Natural killer cell (primary cell): ENCODE measurements at regions not wholly inside any gene's neighbourhood (a gene's known extent, or its start where the extent isn't known, plus 50 kb on each side); places are given as distances from the start of the nearest gene placed in this dataset.

ENCODE experiments used
- ATAC-seq, 3 donors: fragments of 150-1000 bp in 2 of 3; fragments of 200-7000 bp in 1 of 3; cut with Tn5 transposase; 1 replicate in 1 of 3; 2 replicates in 2 of 3; pipeline ENCODE4 v1.10.0; 2021; ENCODE audit warnings: mild to moderate bottlenecking in 2 of 3, moderate library complexity in 2 of 3
- DNase-seq, 2 donors: peaks; one replicate each; pipeline versions ENCODE4 v3.0.0 to v3.0.0-alpha.2; 2013 to 2021; ENCODE audit warnings: mixed read lengths in 1 of 2
- H3K27ac ChIP-seq: one replicate; pipeline ENCODE4 v1.5.1; 2013; ENCODE audit warnings: mild to moderate bottlenecking, low read length
- H3K27me3 ChIP-seq: one replicate; pipeline ENCODE4 v1.6.1; 2013; ENCODE audit warnings: low read length; ENCODE audit not compliant: control insufficient read depth, insufficient read depth
- H3K36me3 ChIP-seq: one replicate; pipeline ENCODE4 v1.6.1; 2013; ENCODE audit warnings: low read length; ENCODE audit not compliant: control insufficient read depth, insufficient read depth
- H3K4me1 ChIP-seq: one replicate; pipeline ENCODE4 v1.6.1; 2013; ENCODE audit warnings: low read length; ENCODE audit not compliant: control insufficient read depth, insufficient read depth
- H3K4me3 ChIP-seq: one replicate; pipeline ENCODE4 v1.5.1; 2013; ENCODE audit warnings: low read length
- H3K9me3 ChIP-seq: one replicate; pipeline ENCODE4 v1.6.1; 2013; ENCODE audit warnings: low read length; ENCODE audit not compliant: control insufficient read depth, insufficient read depth
- H3K27ac Mint-ChIP-seq, 2 donors: one replicate each; pipeline ENCODE4 v1.8.0; 2022; ENCODE audit warnings: mild to moderate bottlenecking in 2 of 2, mixed read lengths in 2 of 2, moderate library complexity in 1 of 2
- H3K27me3 Mint-ChIP-seq, 2 donors: one replicate each; pipeline ENCODE4 v1.8.0; 2022; ENCODE audit warnings: low read depth in 2 of 2, mixed read lengths in 2 of 2
- H3K36me3 Mint-ChIP-seq: one replicate; pipeline ENCODE4 v1.8.0; 2022; ENCODE audit warnings: mixed read lengths
- H3K4me1 Mint-ChIP-seq, 2 donors: one replicate each; pipeline ENCODE4 v1.8.0; 2022; ENCODE audit warnings: mixed read lengths in 2 of 2
- H3K4me3 Mint-ChIP-seq: one replicate; pipeline ENCODE4 v1.8.0; 2022; ENCODE audit warnings: mild to moderate bottlenecking, moderate library complexity, mixed read lengths
- H3K9me3 Mint-ChIP-seq, 2 donors: one replicate each; pipeline ENCODE4 v1.8.0; 2022; ENCODE audit warnings: mixed read lengths in 2 of 2
- WGBS: methylation state at CpG from one replicate; pipeline ENCODE4 v1.1.7; 2013; ENCODE audit warnings: missing lambda C conversion rate; ENCODE audit not compliant: insufficient coverage; 5-methylcytosine and 5-hydroxymethylcytosine counted together
- intact Hi-C: fragments of 100-400 bp; cut with micrococcal nuclease; formaldehyde crosslinking; loops from one replicate; pipeline ENCODE4 v1.14.2; 2022
- TF ChIP-seq, protein P1 (sequence below): fragments of 200-600 bp; IDR thresholded peaks from one replicate; pipeline ENCODE4 v1.8.0; 2022; ENCODE audit warnings: antibody characterized with exemption

DNA sequence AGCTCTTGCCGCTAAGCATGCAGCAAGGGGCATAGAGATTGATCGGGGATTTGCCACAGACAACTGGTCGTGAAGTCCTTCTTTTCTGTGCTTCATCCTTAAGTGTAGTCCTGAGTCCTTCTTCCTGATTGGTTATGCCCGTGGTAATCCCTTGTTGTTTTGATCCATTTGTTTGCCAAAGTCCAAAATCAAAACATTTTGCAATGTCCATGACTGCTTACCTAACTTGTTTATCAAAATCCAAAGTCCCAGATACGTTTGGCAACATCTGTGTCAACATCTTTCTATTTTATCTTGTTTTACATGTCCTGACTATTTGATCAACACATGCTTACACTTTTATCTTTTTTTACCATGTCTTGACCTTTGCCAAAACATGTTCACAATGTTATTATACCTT is 229.0 kb upstream of the ZNF804A start:
- Histone ChIP-seq H3K4me1 (no peaks in the 10 kb centered on the region), H3K36me3 (no peaks in the 10 kb centered on the region), H3K27me3 (no peaks in the 10 kb centered on the region), H3K27ac (no peak overlapping the region), H3K4me3 (no peak overlapping the region), H3K9me3 (peaks cover 3% of the 10 kb centered on the region)
- Mint-ChIP-seq H3K27ac (no peak overlapping the region), H3K9me3 (peaks cover 9 to 14% of the 10 kb centered on the region in 2 donors), H3K4me3 (no peak overlapping the region), H3K4me1 (no peaks in the 10 kb centered on the region), H3K36me3 (no peaks in the 10 kb centered on the region), H3K27me3 (no peaks in the 10 kb centered on the region)
- 68% methylated on average over 5 of the region's 5 CpGs for WGBS
- no peak for DNase-seq
- TF ChIP-seq, protein P1, sequence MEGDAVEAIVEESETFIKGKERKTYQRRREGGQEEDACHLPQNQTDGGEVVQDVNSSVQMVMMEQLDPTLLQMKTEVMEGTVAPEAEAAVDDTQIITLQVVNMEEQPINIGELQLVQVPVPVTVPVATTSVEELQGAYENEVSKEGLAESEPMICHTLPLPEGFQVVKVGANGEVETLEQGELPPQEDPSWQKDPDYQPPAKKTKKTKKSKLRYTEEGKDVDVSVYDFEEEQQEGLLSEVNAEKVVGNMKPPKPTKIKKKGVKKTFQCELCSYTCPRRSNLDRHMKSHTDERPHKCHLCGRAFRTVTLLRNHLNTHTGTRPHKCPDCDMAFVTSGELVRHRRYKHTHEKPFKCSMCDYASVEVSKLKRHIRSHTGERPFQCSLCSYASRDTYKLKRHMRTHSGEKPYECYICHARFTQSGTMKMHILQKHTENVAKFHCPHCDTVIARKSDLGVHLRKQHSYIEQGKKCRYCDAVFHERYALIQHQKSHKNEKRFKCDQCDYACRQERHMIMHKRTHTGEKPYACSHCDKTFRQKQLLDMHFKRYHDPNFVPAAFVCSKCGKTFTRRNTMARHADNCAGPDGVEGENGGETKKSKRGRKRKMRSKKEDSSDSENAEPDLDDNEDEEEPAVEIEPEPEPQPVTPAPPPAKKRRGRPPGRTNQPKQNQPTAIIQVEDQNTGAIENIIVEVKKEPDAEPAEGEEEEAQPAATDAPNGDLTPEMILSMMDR, result no peak
- ATAC-seq, result no peak
- intact Hi-C loops, result no loop called here

DNA sequence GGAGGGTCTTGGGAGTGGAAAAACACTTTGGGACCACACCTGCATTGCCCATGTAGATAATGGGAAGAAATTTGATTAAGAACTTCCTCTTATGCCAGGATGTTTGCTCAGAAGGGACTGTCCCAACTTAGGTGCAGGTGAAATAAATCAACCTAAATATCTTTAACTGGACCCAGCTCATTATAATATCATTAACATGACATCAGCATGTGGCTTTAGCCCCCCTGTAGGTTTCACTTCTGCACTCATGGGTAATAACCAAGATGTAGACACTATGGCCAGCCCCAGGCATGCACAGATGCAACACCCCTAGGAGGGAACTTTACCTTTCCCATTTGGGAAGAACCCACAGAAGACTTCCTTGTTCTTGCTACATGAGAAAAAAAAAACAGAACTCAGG is 227.4 kb upstream of the ZNF804A start:
- peaks cover 3% of the 10 kb centered on the region for H3K9me3 ChIP-seq
- Mint-ChIP-seq H3K4me1 (no peaks in the 10 kb centered on the region), H3K4me3 (no peak overlapping the region), H3K27ac (no peak overlapping the region), H3K36me3 (no peaks in the 10 kb centered on the region), H3K27me3 (no peaks in the 10 kb centered on the region), H3K9me3 (peaks cover 11 to 14% of the 10 kb centered on the region in 2 donors)
- no peaks in the 10 kb centered on the region for H3K4me1 ChIP-seq
- intact Hi-C loops, result no loop called here
- TF ChIP-seq, protein P1, result no peak
- no peak overlapping the region for H3K27ac ChIP-seq
- H3K36me3 ChIP-seq, result no peaks in the 10 kb centered on the region
- no peak overlapping the region for H3K4me3 ChIP-seq
- no peak for ATAC-seq
- H3K27me3 ChIP-seq, result no peaks in the 10 kb centered on the region
- no peak for DNase-seq

DNA sequence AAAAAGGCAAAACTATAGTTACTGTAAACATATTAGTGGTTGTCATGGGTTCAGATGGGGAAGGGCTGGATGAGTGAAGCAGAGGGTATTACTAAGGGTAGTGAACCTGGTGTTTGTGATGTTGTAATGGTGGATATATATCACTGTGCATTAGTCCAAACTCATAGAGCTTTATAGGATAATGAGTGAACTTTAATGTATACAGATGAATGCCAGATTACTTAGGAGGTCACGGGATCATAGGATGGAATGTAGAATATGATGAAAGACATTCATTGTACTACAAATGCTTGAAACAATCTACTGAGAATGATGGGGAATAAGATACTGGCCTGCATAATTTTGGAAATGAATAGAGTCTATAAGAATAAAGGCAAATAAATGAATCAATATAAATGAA is 226.7 kb upstream of the ZNF804A start:
- peaks cover 13 to 14% of the 10 kb centered on the region in 2 donors for H3K9me3 Mint-ChIP-seq
- 86% methylated on average over 1 of the region's 1 CpG for WGBS

DNA sequence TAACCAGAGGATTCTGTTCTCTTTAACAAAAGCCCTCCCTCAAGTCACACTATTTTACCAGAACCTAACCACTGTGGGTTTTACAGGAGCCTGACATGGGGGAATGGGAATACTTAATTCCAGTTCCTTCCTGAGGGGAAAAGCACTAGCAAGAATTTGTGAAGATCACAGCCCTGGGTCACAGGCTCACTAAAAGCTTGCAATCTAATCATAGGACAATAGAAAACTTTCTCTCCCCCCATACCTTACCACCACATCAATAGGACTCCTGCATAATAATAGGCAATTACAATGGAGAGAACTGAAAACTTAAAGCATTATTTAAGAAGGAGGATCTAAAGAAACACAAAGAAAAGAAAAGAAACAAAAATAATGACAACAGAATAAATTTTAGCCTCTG is 225.8 kb upstream of the ZNF804A start:
- no peak for DNase-seq
- Histone ChIP-seq H3K27ac (no peak overlapping the region), H3K27me3 (no peaks in the 10 kb centered on the region), H3K36me3 (no peaks in the 10 kb centered on the region), H3K9me3 (no peaks in the 10 kb centered on the region), H3K4me3 (no peak overlapping the region), H3K4me1 (no peaks in the 10 kb centered on the region)
- no peak for ATAC-seq
- TF ChIP-seq, protein P1, result no peak
- intact Hi-C loops, result no loop called here
- H3K9me3 Mint-ChIP-seq, result peaks cover 13 to 16% of the 10 kb centered on the region in 2 donors
- H3K4me1 Mint-ChIP-seq, result no peaks in the 10 kb centered on the region
- H3K27me3 Mint-ChIP-seq, result no peaks in the 10 kb centered on the region
- no peak overlapping the region for H3K27ac Mint-ChIP-seq
- H3K4me3 Mint-ChIP-seq, result no peak overlapping the region
- H3K36me3 Mint-ChIP-seq, result no peaks in the 10 kb centered on the region

More for the DNA sequence above, 226.7 kb upstream of the ZNF804A start:
- Histone ChIP-seq H3K9me3 (no peaks in the 10 kb centered on the region), H3K4me1 (no peaks in the 10 kb centered on the region), H3K27me3 (no peaks in the 10 kb centered on the region), H3K27ac (no peak overlapping the region), H3K4me3 (no peak overlapping the region), H3K36me3 (no peaks in the 10 kb centered on the region)
- Mint-ChIP-seq H3K4me3 (no peak overlapping the region), H3K36me3 (no peaks in the 10 kb centered on the region), H3K27ac (no peak overlapping the region), H3K4me1 (no peaks in the 10 kb centered on the region), H3K27me3 (no peaks in the 10 kb centered on the region)
- intact Hi-C loops, result no loop called here
- DNase-seq (no peak), ATAC-seq (no peak)
- TF ChIP-seq, protein P1, result no peak
